Trophoblast cell (in vitro differentiated cells and primary cell): ENCODE measurements at regions not wholly inside any gene's neighbourhood (a gene's known extent, or its start where the extent isn't known, plus 50 kb on each side); places are given as distances from the start of the nearest gene placed in this dataset.
A peak's percentile ranks its signal among the peaks of the same experiment; 100 is the strongest.

ENCODE experiments used
- DNase-seq, 2 donors: peaks; one replicate each; pipeline ENCODE4 v3.0.0-alpha.2; 2016
- H2AFZ ChIP-seq: 2 replicates; pipeline ENCODE4 v1.6.1; 2013; ENCODE audit warnings: low read length, moderate library complexity, mild to moderate bottlenecking; ENCODE audit not compliant: insufficient read depth, poor library complexity
- H2AK5ac ChIP-seq: 2 replicates; pipeline ENCODE4 v1.6.1; 2013; ENCODE audit warnings: mild to moderate bottlenecking, low read length
- H2BK120ac ChIP-seq: 2 replicates; pipeline ENCODE4 v1.6.1; 2013; ENCODE audit warnings: low read length, mild to moderate bottlenecking, moderate library complexity; ENCODE audit not compliant: insufficient read depth, poor library complexity
- H2BK12ac ChIP-seq: 2 replicates; pipeline ENCODE4 v1.6.1; 2013; ENCODE audit warnings: mild to moderate bottlenecking, low read length, moderate library complexity
- H2BK5ac ChIP-seq: 2 replicates; pipeline ENCODE4 v1.6.1; 2013; ENCODE audit warnings: low read length, low read depth, moderate library complexity, mild to moderate bottlenecking; ENCODE audit not compliant: poor library complexity
- H3K14ac ChIP-seq: 2 replicates; pipeline ENCODE4 v1.6.1; 2013; ENCODE audit warnings: mild to moderate bottlenecking, low read length
- H3K18ac ChIP-seq: 2 replicates; pipeline ENCODE4 v1.6.1; 2013; ENCODE audit warnings: mild to moderate bottlenecking, low read length
- H3K23ac ChIP-seq: 2 replicates; pipeline ENCODE4 v1.6.1; 2013; ENCODE audit warnings: low read length
- H3K27ac ChIP-seq: 2 replicates; pipeline ENCODE4 v1.5.1; 2013; ENCODE audit warnings: low read depth, mild to moderate bottlenecking, inconsistent platforms, low read length, moderate library complexity
- H3K27me3 ChIP-seq: 2 replicates; pipeline ENCODE4 v1.6.1; 2013; ENCODE audit warnings: inconsistent platforms, mild to moderate bottlenecking, low read length, moderate library complexity; ENCODE audit not compliant: insufficient read depth
- H3K36me3 ChIP-seq, 2 experiments: 1 replicate in 1 of 2; 2 replicates in 1 of 2; pipeline ENCODE4 v1.6.1; 2013; ENCODE audit warnings: low read length in 2 of 2, mild to moderate bottlenecking in 2 of 2, moderate library complexity in 1 of 2; ENCODE audit not compliant: insufficient read depth in 2 of 2, control insufficient read depth in 1 of 2
- H3K4ac ChIP-seq: 2 replicates; pipeline ENCODE4 v1.6.1; 2013; ENCODE audit warnings: low read depth, mild to moderate bottlenecking, low read length, moderate library complexity
- H3K4me1 ChIP-seq, 2 experiments: 1 replicate in 1 of 2; 2 replicates in 1 of 2; pipeline ENCODE4 v1.6.1; 2013; ENCODE audit warnings: low read length in 2 of 2, mild to moderate bottlenecking in 2 of 2, moderate library complexity in 1 of 2; ENCODE audit not compliant: insufficient read depth in 2 of 2, control insufficient read depth in 1 of 2
- H3K4me2 ChIP-seq: 2 replicates; pipeline ENCODE4 v1.6.1; 2013; ENCODE audit warnings: inconsistent platforms, mild to moderate bottlenecking, low read length, moderate library complexity
- H3K4me3 ChIP-seq: 2 replicates; pipeline ENCODE4 v1.5.1; 2013; ENCODE audit warnings: mild to moderate bottlenecking, low read depth, low read length, inconsistent platforms
- H3K79me1 ChIP-seq: one replicate; pipeline ENCODE4 v1.6.1; 2013; ENCODE audit warnings: low read length
- H3K79me2 ChIP-seq: 2 replicates; pipeline ENCODE4 v1.6.1; 2013; ENCODE audit warnings: low read length, mild to moderate bottlenecking; ENCODE audit not compliant: control insufficient read depth, insufficient read depth, poor library complexity
- H3K9ac ChIP-seq: 2 replicates; pipeline ENCODE4 v1.6.1; 2013; ENCODE audit warnings: mild to moderate bottlenecking, low read length
- H3K9me3 ChIP-seq: 2 replicates; pipeline ENCODE4 v1.6.1; 2013; ENCODE audit warnings: low read depth, mild to moderate bottlenecking, control low read depth, inconsistent platforms, low read length; ENCODE audit not compliant: insufficient read depth
- H4K12ac ChIP-seq: 2 replicates; pipeline ENCODE4 v1.6.1; 2013; ENCODE audit warnings: low read depth, mild to moderate bottlenecking, low read length, moderate library complexity
- H4K8ac ChIP-seq: 2 replicates; pipeline ENCODE4 v1.6.1; 2013; ENCODE audit warnings: low read depth, mild to moderate bottlenecking, low read length, moderate library complexity
- H4K91ac ChIP-seq: one replicate; pipeline ENCODE4 v1.6.1; 2013; ENCODE audit warnings: low read depth, mild to moderate bottlenecking, low read length, moderate library complexity
- WGBS: extraction: QIAGEN DNeasy Blood & Tissue Kit; methylation state at CpG from one replicate; pipeline ENCODE4 v1.1.7; 2013; ENCODE audit warnings: missing lambda C conversion rate; ENCODE audit not compliant: insufficient read length, insufficient coverage; ENCODE audit errors: extremely low coverage; 5-methylcytosine and 5-hydroxymethylcytosine counted together

DNA sequence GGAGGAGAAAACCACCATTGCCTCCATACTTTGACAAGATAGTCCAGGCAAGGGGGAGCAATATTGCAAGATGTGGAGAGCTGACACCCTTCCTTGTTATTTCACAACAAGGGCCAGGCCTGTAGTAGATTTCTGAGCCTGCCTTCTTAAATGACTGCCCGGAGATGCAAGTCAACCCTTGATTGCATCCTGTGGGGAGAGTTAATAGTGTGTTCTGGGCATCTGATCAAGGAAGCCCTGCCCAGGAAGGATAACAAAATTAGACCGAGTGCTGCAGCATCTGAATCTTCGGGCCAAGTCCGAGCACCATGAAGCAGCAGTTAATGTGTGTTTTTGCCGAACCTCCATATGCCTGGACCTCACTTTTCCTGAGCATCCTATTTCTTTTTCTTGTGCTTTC, 382.3 kb downstream of the PRDM2 start:
- Histone ChIP-seq H4K12ac (no peak overlapping the region), H3K36me3 (no peaks in the 10 kb centered on the region), H4K91ac (no peak overlapping the region), H3K27me3 (no peaks in the 10 kb centered on the region), H3K9me3 (no peaks in the 10 kb centered on the region), H3K4me3 (no peak overlapping the region), H2BK5ac (no peak overlapping the region), H2AFZ (no peak overlapping the region), H3K9ac (peak overlapping the region; percentile 13), H3K4me2 (no peak overlapping the region), H3K23ac (no peak overlapping the region), H3K14ac (no peak overlapping the region), H2AK5ac (no peak overlapping the region), H3K27ac (no peak overlapping the region), H3K4ac (no peak overlapping the region), H3K79me2 (no peaks in the 10 kb centered on the region), H3K4me1 (no peaks in the 10 kb centered on the region), H2BK120ac (no peak overlapping the region), H2BK12ac (no peak overlapping the region), H4K8ac (no peak overlapping the region), H3K18ac (no peak overlapping the region), H3K79me1 (no peaks in the 10 kb centered on the region)
- WGBS = no CpG with 5 or more reads among the region's 5 CpGs
- DNase-seq = no peak

DNA sequence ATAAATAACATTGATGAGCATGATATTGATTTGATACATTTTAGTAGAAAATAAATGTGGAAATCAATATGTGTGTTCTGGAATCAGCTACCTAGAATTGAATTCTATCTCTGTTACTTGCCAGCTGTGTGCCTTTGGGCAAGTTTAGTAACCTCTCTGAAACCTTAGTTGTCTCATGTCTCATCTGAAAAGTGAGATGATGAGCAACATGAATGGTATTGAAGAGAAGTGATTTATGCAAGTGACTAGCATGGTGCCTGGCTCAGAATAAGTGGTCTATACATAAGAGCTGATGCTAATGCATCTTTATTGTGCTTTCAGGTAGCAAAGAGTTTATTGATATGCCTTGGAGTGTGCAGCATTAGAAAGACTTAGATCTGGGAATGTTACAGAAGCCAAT, 383.3 kb downstream of the PRDM2 start:
- Histone ChIP-seq H3K9ac (no peak overlapping the region), H3K4me1 (no peaks in the 10 kb centered on the region), H3K79me1 (no peaks in the 10 kb centered on the region), H3K14ac (no peak overlapping the region), H3K36me3 (no peaks in the 10 kb centered on the region), H3K18ac (no peak overlapping the region), H3K4me2 (no peak overlapping the region), H3K4me3 (no peak overlapping the region), H2AFZ (no peak overlapping the region), H3K79me2 (no peaks in the 10 kb centered on the region), H3K23ac (no peak overlapping the region), H4K12ac (no peak overlapping the region), H3K4ac (no peak overlapping the region), H3K27ac (no peak overlapping the region), H3K9me3 (no peaks in the 10 kb centered on the region), H3K27me3 (no peaks in the 10 kb centered on the region), H2BK5ac (no peak overlapping the region), H2BK120ac (no peak overlapping the region), H4K91ac (no peak overlapping the region), H4K8ac (no peak overlapping the region), H2AK5ac (no peak overlapping the region), H2BK12ac (no peak overlapping the region)
- DNase-seq = peak; percentile 14 to 64

DNA sequence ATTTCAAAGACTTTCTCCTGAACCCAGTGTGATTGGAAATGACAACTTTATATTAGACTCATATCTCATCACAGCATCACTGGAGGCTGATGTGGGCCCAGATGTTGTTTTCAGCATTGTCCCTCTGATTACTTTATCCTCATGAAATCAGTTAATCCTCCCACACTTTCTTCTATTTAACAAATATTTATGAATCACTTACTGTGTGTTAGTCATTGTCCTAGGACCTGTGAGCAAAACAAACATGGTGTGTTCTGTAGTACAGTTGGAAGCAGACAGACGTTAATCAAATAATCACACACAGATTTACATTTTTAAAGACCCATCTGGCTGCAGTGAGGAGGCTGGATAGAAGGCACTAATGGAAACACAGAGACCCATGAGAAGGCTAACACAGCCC, 383.7 kb downstream of the PRDM2 start:
- no peak overlapping the region for H3K14ac ChIP-seq
- H3K4me2 ChIP-seq = no peak overlapping the region

DNA sequence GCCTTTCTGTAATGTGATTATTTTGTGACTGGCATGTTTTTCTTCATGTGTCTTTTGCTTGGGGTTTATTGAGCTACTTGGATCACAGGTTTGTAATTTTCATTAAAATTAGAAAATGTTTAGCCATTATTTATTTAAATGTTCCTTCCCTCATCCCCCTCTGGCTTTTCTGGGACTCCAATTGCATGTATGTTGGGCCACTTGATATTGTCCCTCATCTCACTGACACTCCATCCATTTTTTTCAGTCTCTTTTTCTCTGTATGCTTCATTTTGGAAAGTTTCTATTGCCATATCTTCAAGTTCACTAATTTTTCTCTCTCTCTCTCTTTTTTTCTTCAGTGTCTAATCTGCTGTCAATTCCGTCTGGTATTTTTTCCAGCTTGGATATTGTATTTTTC, 390.1 kb downstream of the PRDM2 start:
- Histone ChIP-seq H4K12ac (no peak overlapping the region), H4K8ac (no peak overlapping the region), H3K79me2 (no peaks in the 10 kb centered on the region), H3K4me3 (no peak overlapping the region), H3K4me2 (no peak overlapping the region), H3K4ac (no peak overlapping the region), H3K18ac (no peak overlapping the region), H3K14ac (no peak overlapping the region), H3K4me1 (no peaks in the 10 kb centered on the region), H2AK5ac (no peak overlapping the region), H3K79me1 (no peaks in the 10 kb centered on the region), H2BK12ac (no peak overlapping the region), H3K9ac (no peak overlapping the region), H4K91ac (no peak overlapping the region), H3K23ac (no peak overlapping the region), H3K36me3 (no peaks in the 10 kb centered on the region), H3K27me3 (no peaks in the 10 kb centered on the region), H2AFZ (no peak overlapping the region), H2BK5ac (no peak overlapping the region), H2BK120ac (no peak overlapping the region), H3K9me3 (no peaks in the 10 kb centered on the region), H3K27ac (no peak overlapping the region)
- DNase-seq = no peak
- no CpG with 5 or more reads among the region's 1 CpG for WGBS

More for the DNA sequence above, 383.7 kb downstream of the PRDM2 start:
- Histone ChIP-seq H2BK12ac (no peak overlapping the region), H2BK5ac (no peak overlapping the region), H3K18ac (no peak overlapping the region), H3K4me3 (no peak overlapping the region), H3K79me2 (no peaks in the 10 kb centered on the region), H4K12ac (no peak overlapping the region), H3K27me3 (no peaks in the 10 kb centered on the region), H3K9ac (no peak overlapping the region), H3K79me1 (no peaks in the 10 kb centered on the region), H2BK120ac (no peak overlapping the region), H3K23ac (no peak overlapping the region), H2AK5ac (no peak overlapping the region), H4K8ac (no peak overlapping the region), H4K91ac (no peak overlapping the region), H3K9me3 (no peaks in the 10 kb centered on the region), H3K27ac (no peak overlapping the region), H3K36me3 (no peaks in the 10 kb centered on the region), H2AFZ (no peak overlapping the region), H3K4ac (no peak overlapping the region), H3K4me1 (no peaks in the 10 kb centered on the region)
- DNase-seq = peak in 1 of 2 donors; percentile 35
- no CpG with 5 or more reads among the region's 1 CpG for WGBS
